GM21825 (cell line): ENCODE measurements at regions not wholly inside any gene's neighbourhood (a gene's known extent, or its start where the extent isn't known, plus 50 kb on each side); places are given as distances from the start of the nearest gene placed in this dataset.
"Not testable (repeated sequence)": the region's sequence is repeated elsewhere in the genome, so short reads cannot be mapped to it uniquely, and the experiment has no call there.

ENCODE experiments used
- ATAC-seq: cut with Tn5 transposase; IDR thresholded peaks from one replicate; pipeline ENCODE4 v1.9.1; 2021; ENCODE audit warnings: mild to moderate bottlenecking, moderate library complexity; ENCODE audit not compliant: unreplicated experiment

DNA sequence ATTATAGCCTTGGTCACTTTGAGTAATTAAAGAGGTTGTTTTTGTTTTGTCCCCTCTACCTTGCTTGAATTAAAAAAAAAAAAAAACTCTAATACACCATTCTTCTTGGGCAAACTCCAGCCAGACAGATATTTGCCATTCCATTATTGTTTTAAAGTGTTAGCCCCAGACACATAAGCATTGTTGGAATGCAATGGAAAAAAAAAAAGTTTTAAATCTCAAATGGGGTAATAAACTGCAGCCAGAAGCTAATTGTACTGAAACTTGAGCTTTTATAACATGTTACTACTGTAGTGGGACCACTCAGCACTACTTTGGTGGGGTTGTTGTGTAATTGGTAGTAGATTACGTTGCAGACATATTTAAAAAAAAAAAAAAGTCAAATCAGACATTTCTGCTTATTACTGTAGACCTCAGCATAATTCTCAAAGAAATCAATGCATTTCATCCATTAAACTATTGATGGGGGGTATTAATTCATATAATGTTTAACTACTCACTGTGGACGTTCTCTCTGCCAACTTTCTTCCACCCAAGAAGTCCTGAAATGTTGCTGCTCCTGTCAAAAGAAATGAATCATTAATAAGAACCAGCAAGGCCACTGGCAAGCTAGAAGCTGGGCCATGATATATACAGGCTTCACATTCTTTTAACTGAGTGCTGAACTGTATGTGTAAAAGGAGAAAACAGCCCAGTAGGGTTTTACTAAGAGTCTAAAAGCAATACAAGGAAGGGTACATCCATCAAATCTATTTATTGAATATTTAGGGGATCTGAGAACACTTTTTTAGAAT, 626.6 kb upstream of the SOX9 start:
- ATAC-seq, result no peak

DNA sequence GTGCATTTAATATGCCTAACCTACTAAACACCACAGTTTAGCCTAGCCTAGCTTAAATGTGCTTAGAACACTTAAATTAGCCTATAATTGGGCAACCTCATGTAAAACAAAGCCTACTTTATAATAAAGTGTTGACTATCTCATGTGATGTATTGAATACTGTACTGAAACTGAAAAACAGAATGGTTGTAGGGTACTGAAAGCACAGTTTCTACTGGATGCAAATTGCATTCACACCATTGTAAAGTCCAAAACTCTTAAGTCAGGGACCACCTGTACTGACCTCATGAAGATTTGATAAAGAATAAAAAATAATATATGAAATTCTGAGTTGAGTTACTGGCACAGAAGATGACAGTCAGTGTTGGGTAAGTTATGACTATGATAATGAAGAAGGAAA, 625.4 kb upstream of the SOX9 start:
- no peak for ATAC-seq

DNA sequence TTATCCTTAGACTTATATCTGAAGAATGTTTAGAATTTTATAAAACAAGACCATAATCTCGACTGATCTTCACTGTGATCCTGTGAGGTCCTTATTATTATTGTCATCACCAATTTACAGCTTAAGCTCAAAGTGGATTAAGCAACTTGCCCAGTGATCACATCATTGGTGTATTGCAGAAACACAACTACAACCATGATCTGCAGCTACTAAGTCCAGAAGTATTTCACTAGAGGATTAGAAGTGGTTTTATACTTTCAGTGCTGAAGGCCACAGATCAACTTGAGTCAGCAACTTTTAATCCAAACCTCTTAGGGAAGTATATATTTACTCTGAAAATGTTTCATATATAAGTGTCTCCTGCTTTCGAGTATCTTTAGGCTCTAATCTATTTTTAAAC, 624.3 kb upstream of the SOX9 start:
- no peak for ATAC-seq

DNA sequence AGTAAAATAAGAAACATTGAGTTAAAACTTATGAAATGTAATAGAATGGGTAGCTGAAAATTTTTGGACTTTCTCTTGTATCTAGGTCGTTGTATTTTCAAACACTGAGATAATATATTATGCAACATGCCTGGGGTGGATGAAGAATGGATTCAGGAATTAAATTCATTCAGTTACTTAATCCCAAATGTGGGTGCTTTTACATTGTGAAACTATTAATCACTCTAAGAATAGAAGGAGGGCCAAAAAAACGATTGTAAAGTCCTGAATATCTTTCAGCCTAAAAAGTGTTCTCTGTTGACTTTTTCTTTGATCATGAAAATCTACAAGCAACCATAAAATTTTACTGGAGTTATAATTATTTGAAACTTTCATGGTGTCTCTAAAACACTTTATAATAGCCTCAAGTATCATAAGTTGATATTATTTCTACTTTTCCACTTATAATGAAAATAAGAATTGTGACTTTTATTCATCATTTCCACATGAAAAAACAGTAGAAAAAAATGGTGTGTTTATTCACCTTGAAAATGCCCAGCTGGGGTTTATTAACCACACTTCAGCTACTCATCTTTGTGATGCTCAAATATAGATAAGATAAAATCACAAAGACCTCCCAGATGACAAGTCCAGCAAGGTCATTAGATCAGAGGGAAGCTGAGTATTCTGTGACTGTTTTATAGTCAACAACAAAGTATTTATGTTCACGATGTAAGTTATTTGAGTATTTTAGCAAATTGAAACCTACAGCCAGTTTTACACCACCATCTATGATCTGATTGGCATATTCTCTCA, 619.9 kb upstream of the SOX9 start:
- no peak for ATAC-seq

DNA sequence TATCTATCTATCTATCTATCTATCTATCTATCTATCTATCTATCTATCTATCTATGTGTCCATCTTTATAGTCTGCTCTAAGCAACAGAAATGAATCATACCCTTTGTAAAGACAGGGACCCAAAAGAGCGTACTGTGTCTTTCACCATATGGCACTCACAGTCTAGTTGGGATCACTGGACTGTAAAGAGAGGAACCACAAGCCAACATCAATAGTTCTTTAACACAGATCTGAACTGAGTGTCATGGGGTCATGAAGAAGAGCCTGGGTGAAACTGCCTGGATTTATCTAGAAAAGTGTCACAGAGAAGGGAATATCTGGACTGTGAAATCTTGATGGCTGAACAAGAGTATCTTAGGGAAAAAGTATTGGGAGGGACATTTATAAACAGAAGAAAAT, 619.1 kb upstream of the SOX9 start:
- ATAC-seq, result no peak

DNA sequence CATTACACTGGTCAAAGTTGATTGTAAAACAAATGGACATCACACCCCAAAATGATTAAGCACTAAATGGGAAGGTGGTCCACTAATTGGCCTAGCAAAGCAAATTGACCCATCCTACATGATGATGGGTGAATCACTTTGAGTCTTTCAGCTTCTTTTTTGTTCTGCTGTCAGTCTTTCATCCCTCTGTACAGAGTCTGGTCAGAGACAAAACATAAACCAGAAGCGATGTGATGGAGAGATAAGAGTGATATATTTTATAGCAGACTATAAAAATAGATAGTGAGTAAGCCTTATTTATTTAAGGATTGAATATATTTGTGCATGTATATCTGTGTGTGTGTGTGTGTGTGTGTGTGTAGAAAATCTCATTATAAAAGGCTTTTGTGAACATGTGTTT, 618.4 kb upstream of the SOX9 start:
- ATAC-seq, result no peak

DNA sequence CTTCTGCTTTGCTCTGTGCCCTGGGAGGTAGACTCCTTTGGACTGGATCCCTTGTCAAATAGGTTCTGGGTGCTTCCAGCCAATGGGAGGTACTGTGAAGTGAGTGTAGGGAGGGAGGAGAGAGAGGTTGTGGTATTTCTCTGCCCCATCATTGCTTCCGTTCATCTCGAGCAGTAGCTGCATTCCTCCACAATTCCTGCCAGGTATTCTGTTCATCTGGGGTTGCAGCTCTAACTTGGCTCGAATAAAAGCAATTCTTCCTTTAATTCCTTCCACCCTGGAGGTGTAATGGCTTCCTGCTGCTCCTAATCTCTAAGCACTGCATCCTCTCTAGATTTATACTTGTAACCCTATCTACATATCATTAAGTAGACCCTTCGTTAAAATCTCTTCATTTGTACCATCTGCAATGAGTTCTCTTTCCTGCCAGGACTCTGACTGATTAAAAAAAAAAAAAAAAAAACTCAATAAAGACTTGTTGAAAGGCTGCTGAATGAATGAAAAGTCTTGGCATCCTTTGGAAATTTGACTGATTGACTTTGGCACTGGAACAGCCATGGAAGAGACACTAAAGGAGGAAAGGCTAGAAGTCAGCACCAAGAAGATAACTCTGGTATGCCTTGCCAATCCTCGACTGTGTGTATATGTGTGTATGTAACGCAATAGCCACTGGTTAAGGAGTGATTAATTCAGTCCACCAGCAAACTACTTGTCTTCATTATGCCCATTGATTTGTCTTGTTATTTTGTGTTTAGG, 616.9 kb upstream of the SOX9 start:
- no peak for ATAC-seq

DNA sequence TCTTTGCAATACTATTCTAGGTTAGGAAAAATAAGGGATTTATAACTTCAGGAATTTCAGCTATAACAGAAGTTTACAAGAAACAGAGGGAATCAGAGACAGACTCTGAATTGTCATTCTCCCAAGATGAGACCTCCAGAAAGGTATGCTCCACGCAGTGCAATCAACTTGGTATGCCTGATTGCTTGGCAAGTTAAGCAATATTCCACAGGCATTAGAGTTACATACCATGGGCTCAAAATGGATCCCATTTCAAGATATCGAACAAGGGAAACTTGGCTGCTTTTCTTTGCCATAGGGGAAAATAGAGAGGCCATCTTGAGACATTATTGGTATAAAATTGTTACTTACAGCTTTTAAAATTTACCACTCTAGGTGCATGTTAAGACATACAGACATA, 615.6 kb upstream of the SOX9 start:
- ATAC-seq, result no peak

DNA sequence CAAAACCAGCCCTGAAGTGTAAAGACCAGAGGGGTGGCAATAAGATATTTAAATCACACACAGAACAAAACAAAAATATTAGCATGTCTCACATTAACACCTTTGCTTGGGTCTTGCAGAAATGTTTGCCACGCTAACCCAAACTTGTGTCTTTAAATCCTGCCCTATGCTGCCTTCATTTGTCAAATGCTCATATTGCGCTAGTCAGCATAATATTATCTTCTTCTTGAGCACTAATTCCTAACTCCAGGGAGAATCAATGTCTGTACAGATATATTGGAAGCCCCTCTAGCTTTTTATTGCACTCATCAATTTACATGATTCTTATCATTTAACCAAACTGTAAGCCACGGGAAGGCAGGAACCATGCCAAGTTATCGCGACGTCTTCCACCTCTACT, 614.8 kb upstream of the SOX9 start:
- ATAC-seq, result no peak

DNA sequence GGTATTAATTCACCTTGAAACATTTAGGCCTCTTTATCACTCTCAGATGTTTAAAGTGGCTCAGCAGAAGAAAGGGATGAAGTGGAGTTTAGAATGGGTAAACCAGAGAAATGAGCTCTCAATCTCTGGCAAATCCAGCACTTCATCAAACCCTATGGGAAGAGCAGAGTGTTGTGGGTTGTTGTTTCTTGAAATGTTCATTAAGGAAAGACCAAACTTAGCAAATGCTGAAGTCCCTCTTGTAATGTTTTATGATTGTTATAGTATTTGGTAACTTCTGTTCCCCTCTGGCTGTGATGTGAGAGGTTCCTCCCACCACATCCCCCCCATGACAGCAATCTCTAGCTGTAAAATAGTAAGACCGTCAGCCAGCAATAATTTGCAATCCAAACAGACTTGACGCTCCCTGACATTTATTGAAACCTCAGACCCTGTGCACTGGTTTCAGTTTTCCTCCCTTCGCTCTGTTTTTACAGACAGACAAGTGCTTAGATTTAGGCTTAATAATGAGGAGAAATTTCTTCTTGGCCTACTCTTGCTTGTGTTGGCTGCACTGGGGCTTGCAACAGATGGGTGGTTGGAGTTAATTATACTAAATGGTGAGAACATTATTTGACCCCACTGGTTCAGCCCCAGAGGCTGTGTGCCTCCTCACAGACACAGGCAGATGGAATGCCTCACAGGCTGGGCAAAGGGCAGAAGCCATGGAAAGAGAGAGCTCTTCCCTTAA, 609.4 kb upstream of the SOX9 start:
- no peak for ATAC-seq

DNA sequence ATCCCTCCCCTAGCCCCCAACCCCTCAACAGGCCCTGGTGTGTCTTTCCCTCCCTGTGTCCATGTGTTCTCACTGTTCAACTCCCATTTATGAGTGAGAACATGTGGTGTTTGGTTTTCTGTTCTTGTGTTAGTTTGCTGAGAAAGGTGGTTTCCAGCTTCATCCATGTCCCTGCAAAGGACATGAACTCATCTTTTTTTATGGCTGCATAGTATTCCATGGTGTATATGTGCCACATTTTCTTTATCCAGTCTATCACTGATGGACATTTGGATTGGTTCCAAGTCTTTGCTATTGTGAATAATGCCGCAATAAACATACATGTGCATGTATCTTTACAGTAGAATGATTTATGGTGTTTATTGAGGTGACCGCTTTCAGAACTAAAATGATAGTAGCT, 607.1 kb upstream of the SOX9 start:
- not testable (repeated sequence) for ATAC-seq

DNA sequence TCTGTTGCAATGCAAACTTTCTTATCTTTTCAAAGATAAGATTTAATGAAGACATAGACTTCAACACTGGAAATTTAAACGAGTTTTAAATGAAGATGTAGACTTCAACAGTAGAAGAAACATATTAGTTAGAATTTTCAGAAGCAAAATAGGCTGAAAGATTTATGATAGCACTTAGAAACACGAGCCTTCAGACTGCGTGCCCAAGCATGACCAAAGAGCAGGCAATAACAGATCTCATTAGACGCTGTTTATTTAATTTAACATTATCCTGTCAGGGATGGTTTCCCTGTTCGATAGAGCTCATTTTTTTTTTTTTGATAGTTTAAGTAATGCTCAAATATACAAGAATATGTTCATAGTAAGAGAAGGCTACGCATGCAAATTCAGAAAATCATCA, 604.7 kb upstream of the SOX9 start:
- no peak for ATAC-seq

DNA sequence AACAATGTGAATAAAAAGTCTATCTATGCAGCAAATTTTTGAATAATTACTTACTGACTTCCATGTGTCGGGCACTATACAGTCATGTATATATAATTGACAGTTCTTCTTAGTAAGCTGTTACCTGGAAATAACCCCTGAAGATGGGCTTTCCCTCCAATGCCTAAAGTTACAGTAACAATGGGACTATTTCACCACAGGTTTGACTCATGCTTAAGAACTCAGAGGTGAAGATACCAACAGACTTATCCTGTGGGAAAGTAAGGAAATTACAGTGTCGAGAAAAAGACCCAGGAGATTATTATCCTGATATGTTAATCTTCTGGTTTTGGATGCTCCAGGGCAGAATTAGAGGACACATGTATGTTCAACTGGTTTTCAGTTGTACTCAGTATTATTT, 601.5 kb upstream of the SOX9 start:
- ATAC-seq, result no peak

DNA sequence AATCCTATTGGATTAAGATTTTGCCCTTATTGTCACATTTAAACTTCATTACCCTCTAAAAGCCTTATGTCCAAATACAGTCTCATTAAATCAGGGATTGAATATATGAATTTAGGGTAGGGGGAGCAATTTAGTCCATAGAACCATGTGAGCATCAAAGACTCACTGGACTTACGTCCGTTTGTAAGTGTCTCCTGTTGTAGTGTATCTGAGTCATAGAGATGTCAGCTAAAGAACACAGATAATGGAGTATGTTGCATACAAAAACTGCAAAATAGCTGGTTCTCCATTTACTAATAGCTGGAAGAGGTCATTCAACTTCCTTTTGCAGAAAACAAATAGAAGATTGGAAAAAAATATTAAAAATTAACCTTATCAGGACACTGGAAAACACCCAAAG, 599.1 kb upstream of the SOX9 start:
- no peak for ATAC-seq

DNA sequence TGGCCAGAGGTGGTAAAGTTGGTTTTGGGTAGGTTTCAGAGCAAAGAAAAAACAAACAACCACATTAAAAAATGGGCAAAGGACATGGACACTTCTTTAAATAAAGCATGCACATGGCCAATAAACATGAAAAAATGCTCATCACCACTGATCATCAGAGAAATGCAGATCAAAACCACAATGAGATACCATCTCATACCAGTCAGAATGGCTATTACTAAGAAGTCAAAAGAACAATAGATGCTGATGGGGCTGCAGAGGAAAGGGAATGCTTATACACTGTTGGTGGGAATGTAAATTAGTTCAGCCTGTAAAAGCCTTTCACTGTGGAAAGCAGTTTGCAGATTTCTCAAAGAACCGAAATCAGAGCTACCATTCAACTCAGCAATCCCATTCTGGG, 598.4 kb upstream of the SOX9 start:
- no peak for ATAC-seq

DNA sequence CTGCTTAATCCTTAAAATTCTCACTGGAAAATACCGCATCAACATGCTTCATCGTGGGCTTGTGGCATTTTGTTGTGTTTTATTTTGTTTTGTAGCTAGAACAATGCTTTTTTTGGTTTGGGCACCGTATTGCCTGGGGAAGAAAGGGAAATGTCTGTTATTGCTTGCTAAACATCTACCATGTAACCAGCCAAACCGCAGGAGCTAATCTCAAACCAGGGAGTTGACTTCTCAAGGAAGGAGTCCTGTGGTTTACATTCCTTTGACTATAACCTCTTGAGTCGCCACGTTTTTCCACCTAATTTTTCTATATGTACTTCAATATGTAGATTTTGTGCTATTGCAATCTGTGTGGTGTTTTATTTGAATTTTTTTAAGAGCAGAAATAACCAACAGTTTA, 593.5 kb upstream of the SOX9 start:
- no peak for ATAC-seq

DNA sequence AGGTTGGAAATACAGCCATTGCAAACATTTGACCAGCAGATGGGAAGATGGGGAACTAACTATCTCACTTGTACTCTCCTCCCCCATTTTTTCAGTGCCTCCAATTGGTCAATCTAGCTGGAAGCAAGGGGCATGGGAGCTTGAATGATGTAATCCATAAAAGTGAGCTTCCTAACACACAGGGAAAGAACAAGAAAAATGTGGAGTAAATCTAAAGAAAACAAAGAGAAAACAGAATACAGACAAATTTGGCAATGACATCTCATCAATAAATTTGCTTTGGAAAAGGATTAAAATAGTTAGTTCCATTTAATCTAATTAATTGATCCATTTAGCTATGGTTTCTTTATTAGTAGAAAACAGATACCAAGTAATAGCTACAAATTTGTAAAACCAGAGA, 592.6 kb upstream of the SOX9 start:
- no peak for ATAC-seq

DNA sequence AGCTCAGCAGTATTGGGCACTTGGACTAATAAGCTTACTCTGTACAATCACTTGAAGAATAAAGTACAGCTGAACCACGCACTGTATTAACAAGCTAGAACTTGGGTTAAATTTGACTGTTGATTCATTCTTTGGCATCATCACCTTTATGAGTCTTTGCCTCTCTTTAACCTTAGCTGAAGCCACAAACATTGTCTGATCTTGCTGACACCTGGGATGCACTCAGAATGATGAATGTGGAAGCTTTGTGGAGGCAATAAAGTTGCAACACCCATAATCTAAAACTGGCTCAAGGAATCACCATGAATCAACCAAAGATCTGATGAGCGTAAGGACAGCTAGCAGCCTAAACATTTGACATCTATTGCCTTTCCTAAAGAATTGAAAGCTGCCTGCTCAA, 590.6 kb upstream of the SOX9 start:
- ATAC-seq, result no peak

DNA sequence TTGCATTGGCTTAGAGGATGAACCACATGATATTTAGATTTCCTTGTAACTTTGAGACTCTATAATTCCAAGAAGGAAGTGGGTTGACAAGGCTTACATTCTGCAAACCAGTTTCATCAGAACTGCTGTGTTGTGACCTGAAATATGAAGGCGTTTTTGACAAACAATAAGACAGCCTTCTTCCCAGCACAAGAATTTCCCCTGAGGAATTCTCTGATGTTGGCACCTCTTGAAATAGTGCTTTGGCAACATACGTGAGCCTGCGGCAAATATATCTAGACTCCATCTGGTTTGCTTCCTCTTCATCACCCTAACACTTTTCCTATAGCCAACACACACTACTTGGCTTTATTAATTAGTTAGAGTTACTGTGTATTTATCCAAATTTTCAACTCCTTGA, 585.5 kb upstream of the SOX9 start:
- no peak for ATAC-seq

DNA sequence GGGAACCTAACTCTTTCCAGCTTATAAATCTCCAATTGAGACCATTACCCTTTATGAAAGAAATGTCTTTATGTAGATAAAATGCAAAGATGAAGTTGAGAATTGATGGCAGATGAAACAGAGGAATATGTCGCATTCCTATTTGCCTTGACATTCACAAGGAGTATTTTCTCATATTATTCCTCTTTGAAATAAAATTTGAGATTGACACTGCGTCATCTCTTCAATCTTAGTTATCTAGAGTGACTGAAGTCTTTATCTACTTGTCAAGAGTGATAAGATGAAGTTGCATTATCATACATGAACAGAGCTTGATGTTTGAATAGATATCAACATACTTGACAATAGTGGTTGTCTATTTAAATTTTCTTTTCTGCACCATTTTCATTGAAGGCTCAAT, 574.4 kb upstream of the SOX9 start:
- no peak for ATAC-seq

DNA sequence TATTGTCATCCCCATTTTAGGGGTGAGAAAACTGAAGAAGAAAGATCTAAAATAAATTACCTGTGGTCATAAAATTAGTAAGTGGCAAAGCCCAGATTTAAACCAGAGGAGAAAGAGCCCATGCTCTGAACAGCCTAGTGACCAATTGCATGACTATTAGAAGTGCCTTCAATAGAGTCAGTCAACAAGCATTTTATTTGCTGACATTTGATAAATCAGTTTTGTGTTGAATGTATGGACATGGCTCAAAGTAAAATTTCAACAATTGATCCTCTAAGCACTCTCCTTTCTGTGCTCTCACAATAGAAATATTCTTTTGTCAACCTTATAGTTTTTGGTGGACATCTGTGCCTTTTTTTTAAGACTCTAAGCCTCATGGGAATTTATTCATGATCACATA, 572.9 kb upstream of the SOX9 start:
- no peak for ATAC-seq
